Endothelial cell of umbilical vein (primary cell): ENCODE measurements at regions not wholly inside any gene's neighbourhood (a gene's known extent, or its start where the extent isn't known, plus 50 kb on each side); places are given as distances from the start of the nearest gene placed in this dataset.

Experiments
- BruUV-seq: library from RNA; stranded (reverse); fragments of 400-500 nt; replicated peaks from 2 replicates; lab custom pipeline; 2021; lab: Mats Ljungman, UMichigan
- CTCF ChIA-PET: fragments of 300-600, 350-600 bp; sonication (Branson Sonifier 250); formaldehyde crosslinking; loops from one replicate; lab custom pipeline; 2021; ENCODE audit warnings: antibody characterized with exemption, inconsistent platforms; lab: Charles Lee
- POLR2A ChIA-PET: fragments of 300-600, 350-600 bp; sonication (Branson Sonifier 250); formaldehyde crosslinking; loops from one replicate; lab custom pipeline; 2021; ENCODE audit warnings: antibody characterized with exemption, inconsistent platforms; lab: Charles Lee
- DNase-seq: peaks from one replicate; pipeline ENCODE4 v3.0.0-alpha.2; 2011; ENCODE audit warnings: low read depth, low spot score
- FAIRE-seq: peaks from 2 replicates; lab custom pipeline; 2011; peaks lifted over from hg19 to GRCh38; lab: Jason Lieb, UNC
- H2AFZ ChIP-seq: 2 replicates; pipeline ENCODE4 v1.6.0; 2012; ENCODE audit warnings: low read depth, low read length, control low read depth, inconsistent platforms
- H3K27ac ChIP-seq: 2 replicates; pipeline ENCODE4 v1.5.1; 2011; ENCODE audit warnings: low read depth, mild to moderate bottlenecking, control low read depth, low read length, moderate library complexity; ENCODE audit not compliant: insufficient read depth
- H3K27me3 ChIP-seq, 2 experiments: 2 replicates each; pipeline versions ENCODE4 v1.6.0 to v1.6.1; 2011; ENCODE audit warnings: low read length in 2 of 2, mixed read lengths in 1 of 2; ENCODE audit not compliant: control insufficient read depth in 2 of 2, insufficient read depth in 2 of 2
- H3K36me3 ChIP-seq, 2 experiments: 2 replicates in 1 of 2; 3 replicates in 1 of 2; pipeline ENCODE4 v1.5.1; 2011; ENCODE audit warnings: low read length in 2 of 2, mild to moderate bottlenecking in 1 of 2, moderate library complexity in 1 of 2; ENCODE audit not compliant: control insufficient read depth in 2 of 2, insufficient read depth in 2 of 2; ENCODE audit errors: extremely low read depth in 1 of 2
- H3K4me1 ChIP-seq: 3 replicates; pipeline ENCODE4 v1.5.1; 2011; ENCODE audit warnings: mild to moderate bottlenecking, low read length; ENCODE audit not compliant: control insufficient read depth, insufficient read depth; ENCODE audit errors: extremely low read depth
- H3K4me2 ChIP-seq: 2 replicates; pipeline ENCODE4 v1.6.1; 2011; ENCODE audit warnings: low read length, control low read depth, mixed read lengths; ENCODE audit not compliant: insufficient read depth
- H3K4me3 ChIP-seq, 3 experiments: fragments of 200-600 bp in 1 of 3; sonication (generic), shearing (Covaris generic) in 1 of 3; replicated peaks in 1 of 3; 2 replicates each; pipeline ENCODE4 v1.5.1; 2011 to 2016; ENCODE audit warnings: control low read depth in 3 of 3, low read length in 3 of 3, mild to moderate bottlenecking in 2 of 3, inconsistent platforms in 1 of 3, low read depth in 1 of 3, moderate library complexity in 1 of 3; ENCODE audit not compliant: insufficient read depth in 1 of 3
- H3K79me2 ChIP-seq: 2 replicates; pipeline ENCODE4 v1.6.0; 2012; ENCODE audit warnings: low read length, inconsistent platforms; ENCODE audit not compliant: control insufficient read depth, insufficient read depth
- H3K9ac ChIP-seq: replicated peaks from 2 replicates; pipeline ENCODE3; 2011; ENCODE audit warnings: low read length, control low read depth; ENCODE audit not compliant: insufficient read depth; ENCODE audit errors: extremely low read depth
- H3K9me1 ChIP-seq: replicated peaks from 3 replicates; pipeline ENCODE4 v1.6.0; 2011; ENCODE audit warnings: mild to moderate bottlenecking, low read length; ENCODE audit not compliant: control insufficient read depth, insufficient read depth; ENCODE audit errors: extremely low read depth
- H3K9me3 ChIP-seq: replicated peaks from 2 replicates; pipeline ENCODE4 v1.5.1; 2012; ENCODE audit warnings: low read length, inconsistent platforms; ENCODE audit not compliant: control insufficient read depth, insufficient read depth
- H4K20me1 ChIP-seq: replicated peaks from 2 replicates; pipeline ENCODE3; 2011; ENCODE audit warnings: mild to moderate bottlenecking, low read length; ENCODE audit not compliant: control insufficient read depth, insufficient read depth; ENCODE audit errors: extremely low read depth
- CTCF ChIP-seq, 2 donors: IDR thresholded peaks; 1 replicate in 1 of 2; 2 replicates in 1 of 2; pipeline ENCODE4 v1.5.1; 2011; ENCODE audit warnings: low read length in 2 of 2, mild to moderate bottlenecking in 2 of 2, moderate library complexity in 2 of 2, control low read depth in 1 of 2, inconsistent platforms in 1 of 2, low read depth in 1 of 2; ENCODE audit not compliant: insufficient read depth in 1 of 2; ENCODE audit errors: extremely low read depth in 1 of 2
- EZH2 ChIP-seq: IDR thresholded peaks from 2 replicates; pipeline ENCODE4 v1.6.1; 2012; ENCODE audit warnings: borderline replicate concordance, low read depth, mild to moderate bottlenecking, moderate library complexity, low read length, inconsistent platforms; ENCODE audit not compliant: severe bottlenecking
- FOS ChIP-seq: IDR thresholded peaks from 2 replicates; pipeline ENCODE4 v1.6.1; 2011; ENCODE audit warnings: mild to moderate bottlenecking, low read length, moderate library complexity, borderline replicate concordance; ENCODE audit not compliant: insufficient read depth
- GATA2 ChIP-seq: IDR thresholded peaks from 2 replicates; pipeline ENCODE4 v1.7.0; 2011; ENCODE audit warnings: low read depth, mild to moderate bottlenecking, moderate library complexity, mixed read lengths, low read length; ENCODE audit not compliant: insufficient read length, insufficient read depth
- JUN ChIP-seq: IDR thresholded peaks from 2 replicates; pipeline ENCODE4 v1.6.1; 2011; ENCODE audit warnings: borderline replicate concordance, low read depth; ENCODE audit not compliant: insufficient read length, insufficient read depth
- MAX ChIP-seq: IDR thresholded peaks from 2 replicates; pipeline ENCODE4 v1.6.1; 2011; ENCODE audit not compliant: insufficient read depth, insufficient read length
- MYC ChIP-seq: IDR thresholded peaks from one replicate; pipeline ENCODE4 v1.6.1; 2011; ENCODE audit warnings: mild to moderate bottlenecking, low read depth, low read length
- POLR2A ChIP-seq: IDR thresholded peaks from 2 replicates; pipeline ENCODE4 v1.6.1; 2012; ENCODE audit warnings: low read depth, mild to moderate bottlenecking, control low read depth, low read length
- POLR2AphosphoS5 ChIP-seq: IDR thresholded peaks from 2 replicates; pipeline ENCODE4 v1.6.1; 2012; ENCODE audit warnings: low read depth, mild to moderate bottlenecking, control low read depth, low read length, moderate library complexity; ENCODE audit not compliant: insufficient read depth
- dilution Hi-C: fragments of 300-500 bp; cut with MboI; formaldehyde crosslinking; loops from one replicate; pipeline ENCODE4 v1.15.0; 2019; ENCODE audit warnings: low sequenced_read_pairs; ENCODE audit not compliant: extremely low pct_ligation_motif_present
- intact Hi-C: fragments of 100-400 bp; cut with micrococcal nuclease; formaldehyde crosslinking; loops from one replicate; pipeline ENCODE4 v1.10.0; 2022

GRCh38 chr3:46768061-46768460 lies 50.4 kb upstream of the PRSS50 start:
- Histone ChIP-seq H3K4me1 (no peaks in the 10 kb centered on the region), H3K9me3 (no peaks in the 10 kb centered on the region), H3K27ac (no peak overlapping the region), H2AFZ (no peak overlapping the region), H3K4me2 (no peak overlapping the region), H3K27me3 (peaks cover 0 to 5% of the 10 kb centered on the region in 2 experiments), H3K9me1 (no peaks in the 10 kb centered on the region), H3K9ac (no peak overlapping the region), H3K79me2 (no peaks in the 10 kb centered on the region), H3K4me3 (no peak overlapping the region), H3K36me3 (no peaks in the 10 kb centered on the region), H4K20me1 (no peaks in the 10 kb centered on the region)
- TF ChIP-seq JUN (no peak), FOS (no peak), EZH2 (no peak), MAX (no peak), CTCF (IDR thresholded peaks at IDR 0.05; ENCODE audit: extremely low read depth in 1 of 2, insufficient read depth in 1 of 2, low read depth in 1 of 2, low read length in 2 of 2) (no peak), POLR2A (no peak), GATA2 (no peak), POLR2AphosphoS5 (no peak), MYC (no peak)
- DNase-seq (no peak), FAIRE-seq (no peak)
- intact Hi-C loops (no loop called here), dilution Hi-C loops (no loop called here)
- BruUV-seq, result no TSS peak
- ChIA-PET POLR2A (no interaction called here), CTCF (no interaction called here)
